HG02759 (cell line): ENCODE measurements at regions not wholly inside any gene's neighbourhood (a gene's known extent, or its start where the extent isn't known, plus 50 kb on each side); places are given as distances from the start of the nearest gene placed in this dataset.
"Not testable (repeated sequence)": the region's sequence is repeated elsewhere in the genome, so short reads cannot be mapped to it uniquely, and the experiment has no call there.

Source experiments
- ATAC-seq: cut with Tn5 transposase; IDR thresholded peaks from one replicate; pipeline ENCODE4 v1.9.1; 2021; ENCODE audit warnings: mild to moderate bottlenecking, moderate library complexity; ENCODE audit not compliant: unreplicated experiment

DNA sequence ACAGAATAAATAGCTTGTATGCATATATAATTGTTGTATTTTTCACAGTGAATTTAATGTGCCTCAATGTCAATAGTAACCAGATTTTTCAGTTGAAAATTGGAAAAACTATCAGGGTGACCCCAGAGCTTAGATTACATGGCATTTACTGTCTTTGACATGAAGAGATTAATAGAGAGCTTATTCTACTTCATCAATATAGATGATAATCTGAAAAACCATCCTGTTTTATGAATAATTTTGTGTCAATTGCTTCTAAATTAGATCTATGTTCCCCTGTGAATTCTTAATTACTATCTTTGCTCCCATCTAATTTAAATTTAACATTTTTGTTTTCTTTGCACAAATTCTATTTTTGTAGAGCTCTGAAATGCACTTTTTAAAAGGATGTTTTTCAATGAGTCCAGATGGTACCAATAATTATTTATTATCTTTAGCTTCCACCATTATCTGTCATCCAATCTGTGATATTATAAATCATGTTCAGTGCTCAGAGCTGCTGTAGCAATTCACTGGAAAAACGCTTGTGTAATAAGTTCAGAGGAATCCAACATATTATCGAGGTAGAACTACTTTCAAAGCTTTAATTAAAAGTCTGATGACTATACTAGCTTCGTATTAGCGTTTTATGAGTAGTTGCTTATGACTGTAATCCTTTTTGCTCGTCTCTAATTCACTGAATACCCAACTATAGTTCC is 291.4 kb downstream of the JRKL start:
- ATAC-seq, result no peak

DNA sequence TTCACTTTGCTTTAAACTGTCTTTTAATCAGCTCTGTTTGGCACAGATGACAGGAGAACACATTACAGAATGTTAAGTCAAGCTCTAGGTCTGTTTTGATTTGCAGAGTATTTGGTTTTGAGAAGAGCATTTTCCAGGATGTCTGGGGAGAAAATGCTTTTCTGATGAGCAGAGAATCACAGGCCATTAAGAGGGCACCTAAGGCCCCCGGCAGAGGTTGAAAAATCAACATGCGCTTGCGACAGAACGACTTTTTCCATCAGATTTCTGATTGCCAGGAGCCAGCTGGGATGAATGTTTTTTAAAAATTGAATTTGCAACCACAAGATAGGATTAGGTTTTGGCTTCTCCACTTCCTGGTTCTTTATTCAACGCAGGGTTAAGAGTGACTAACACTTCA is 304.5 kb downstream of the JRKL start:
- ATAC-seq, result no peak

DNA sequence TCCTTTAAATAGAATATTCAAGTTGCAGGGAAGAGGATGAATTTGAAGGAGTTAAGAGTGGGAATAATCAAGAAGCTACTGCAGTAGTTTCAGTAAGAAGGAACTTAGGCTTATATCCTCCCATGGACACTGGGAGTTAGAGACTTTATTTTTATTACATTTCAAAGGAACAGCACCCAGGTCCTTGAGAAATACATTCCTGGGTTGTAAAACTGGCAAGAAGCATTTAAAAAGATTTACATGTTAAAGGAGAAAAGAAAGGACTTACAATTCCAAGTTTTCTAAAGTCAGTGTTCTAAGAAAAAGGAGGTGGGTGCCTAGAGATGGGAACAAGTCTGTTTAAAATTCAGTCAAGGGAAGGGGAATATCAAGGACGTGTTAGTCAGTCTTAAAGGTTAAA is 306.9 kb downstream of the JRKL start:
- ATAC-seq, result no peak

DNA sequence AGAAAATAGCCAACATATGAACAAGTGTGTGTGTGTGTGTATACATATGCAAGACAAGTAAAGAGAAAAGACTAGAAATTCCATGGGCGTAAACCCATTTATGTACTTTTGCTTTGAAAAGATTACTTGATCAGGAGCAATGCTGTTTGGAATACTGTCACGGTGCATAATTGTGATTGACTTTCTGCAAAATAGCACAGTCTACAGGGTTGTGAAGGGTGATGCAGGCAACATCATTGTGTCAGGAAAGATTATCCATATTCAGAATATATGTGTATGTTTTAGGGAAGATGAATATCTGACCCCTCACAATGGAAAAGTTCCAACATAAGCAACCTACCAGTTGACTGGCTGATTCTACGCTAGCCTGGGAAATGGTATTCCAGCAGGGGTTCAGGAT is 307.7 kb downstream of the JRKL start:
- ATAC-seq, result no peak

DNA sequence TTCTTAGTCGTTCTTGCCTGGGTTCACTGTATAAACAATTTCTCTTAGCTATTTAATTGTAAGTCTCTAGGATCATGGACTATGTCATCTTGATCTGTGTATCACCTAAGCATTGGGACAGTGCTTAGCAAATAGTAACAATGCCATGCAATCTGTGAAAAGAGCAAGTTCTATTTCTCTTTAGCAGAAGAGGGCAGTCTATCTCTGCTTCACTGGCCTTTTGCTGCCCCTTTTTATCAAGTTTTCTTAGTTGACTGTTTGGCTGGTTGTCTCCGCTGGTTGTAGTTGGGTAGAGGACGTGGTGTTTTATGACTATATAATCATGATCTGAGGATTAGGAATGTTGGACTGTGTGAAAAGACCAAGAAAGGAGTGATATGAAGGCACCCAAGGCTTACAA is 315.0 kb downstream of the JRKL start:
- ATAC-seq, result no peak

DNA sequence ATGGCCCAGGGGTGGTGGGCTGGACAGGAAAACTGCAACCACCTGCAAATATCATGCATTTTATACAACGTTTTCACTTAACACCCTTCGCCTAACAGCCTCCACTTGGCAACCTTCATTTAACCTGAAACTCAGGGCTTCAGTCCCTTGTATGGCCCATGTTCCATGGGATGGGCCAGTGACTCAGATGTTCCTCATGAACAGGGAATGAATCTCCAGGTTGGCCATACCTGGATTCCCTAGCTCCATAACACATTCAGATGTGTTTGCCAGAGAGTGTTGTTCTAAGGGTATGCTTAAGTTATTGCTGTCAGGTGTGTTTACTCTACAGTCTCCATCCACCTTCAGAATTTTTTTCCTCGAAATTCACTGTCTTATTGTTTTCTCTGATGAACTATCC is 316.9 kb downstream of the JRKL start:
- no peak for ATAC-seq

DNA sequence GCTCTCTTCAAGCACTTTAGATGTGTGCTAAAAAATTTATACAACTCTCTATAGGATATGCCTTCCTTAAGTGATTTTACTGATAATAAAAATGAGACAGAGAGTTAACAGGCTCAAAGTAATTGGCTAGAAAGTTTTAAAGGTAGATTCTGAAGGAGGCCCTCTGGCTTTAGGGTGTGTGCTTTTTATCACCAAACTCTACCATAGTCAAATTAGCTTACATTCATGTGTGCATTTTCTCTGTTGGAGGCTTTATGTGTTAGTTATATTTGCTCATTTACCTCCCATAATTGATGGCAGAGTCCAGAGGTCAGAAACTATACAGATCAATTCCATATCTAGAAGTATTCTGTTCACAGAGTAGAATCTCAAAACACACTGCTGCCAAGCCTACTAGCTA is 317.5 kb downstream of the JRKL start:
- ATAC-seq, result no peak

DNA sequence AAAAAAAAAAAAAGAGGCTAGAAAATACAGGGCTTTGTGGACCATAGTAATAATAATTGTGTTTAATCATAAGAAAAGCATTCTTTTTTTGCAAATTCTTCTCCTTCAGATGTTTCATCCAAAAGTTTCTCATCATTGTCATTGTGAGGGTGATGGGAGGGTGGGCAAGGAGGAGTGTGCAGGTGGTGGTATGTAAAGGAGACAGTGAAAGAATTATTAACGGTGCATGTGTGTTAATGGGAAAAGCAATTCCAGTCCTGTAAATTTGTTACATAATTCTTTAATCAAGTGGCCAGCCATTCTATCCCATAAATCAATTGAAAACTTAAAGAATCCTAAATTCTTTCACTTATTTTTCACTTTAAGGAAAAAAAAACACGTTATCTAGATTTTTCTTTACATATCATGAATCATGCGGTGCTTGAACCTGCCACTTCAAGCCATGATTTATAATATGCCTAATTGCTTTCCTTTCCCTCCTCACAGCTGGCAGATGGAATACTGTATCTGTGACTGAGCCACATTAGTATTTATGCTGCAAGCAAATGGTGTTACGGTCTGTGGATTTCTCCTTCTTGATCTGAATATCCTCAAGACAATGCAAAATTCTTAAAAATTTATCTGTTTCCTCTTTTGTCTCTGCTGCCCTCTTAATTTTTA is 318.5 kb downstream of the JRKL start:
- no peak for ATAC-seq

DNA sequence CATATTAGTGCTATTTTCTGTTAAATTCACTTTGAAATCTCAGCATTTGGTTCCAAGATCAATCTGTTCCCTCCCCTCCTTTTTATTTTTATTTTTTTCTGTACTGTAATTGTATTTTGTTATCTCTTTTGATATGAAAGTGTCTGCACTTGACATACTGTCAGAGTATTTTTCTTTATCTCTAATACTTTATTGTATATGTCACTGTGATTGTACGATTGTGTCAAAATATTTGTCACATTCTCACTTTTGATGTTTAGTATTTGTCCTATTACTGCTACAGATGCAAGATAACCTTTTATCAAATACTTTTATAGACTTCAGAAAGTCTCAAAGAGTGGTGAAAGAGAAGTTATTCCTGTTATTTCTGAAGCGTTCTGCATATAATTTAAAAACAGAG is 323.5 kb downstream of the JRKL start:
- ATAC-seq, result no peak

DNA sequence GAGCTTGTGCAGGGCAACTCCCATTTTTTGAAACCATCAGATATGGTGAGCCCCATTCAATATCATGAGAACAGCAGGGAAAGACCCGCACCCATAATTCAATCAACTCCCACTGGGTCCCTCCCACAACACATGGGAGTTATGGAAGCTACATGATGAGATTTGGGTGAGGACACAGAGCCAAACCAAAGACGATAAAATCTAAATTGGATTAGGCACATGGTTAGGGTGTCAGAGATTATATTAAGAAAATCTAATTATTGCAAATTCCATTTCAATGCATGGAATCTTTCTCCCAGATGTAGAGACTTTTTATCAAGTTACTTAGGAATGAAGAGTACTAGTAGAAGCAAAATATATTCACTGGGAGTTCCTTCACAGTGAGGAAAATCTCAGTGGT is 324.9 kb downstream of the JRKL start:
- no peak for ATAC-seq

DNA sequence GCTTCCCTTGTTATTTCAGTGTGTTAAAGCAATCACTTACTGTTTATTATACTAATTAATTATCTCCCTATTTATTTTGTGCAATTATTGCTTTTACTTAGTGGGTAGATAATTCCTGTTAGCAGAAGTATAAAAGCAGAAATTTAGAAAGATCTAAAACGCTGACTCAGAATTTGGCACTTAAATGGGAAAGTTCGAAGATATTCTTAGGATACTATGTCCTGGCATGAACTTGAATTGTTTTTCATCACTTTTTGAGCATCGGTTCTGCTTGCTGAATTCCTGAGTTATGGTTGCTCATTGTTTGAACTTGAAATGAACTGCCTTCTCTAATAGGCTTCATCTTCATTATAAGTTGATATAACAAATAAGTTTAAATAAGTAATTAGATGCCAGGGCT is 325.4 kb downstream of the JRKL start:
- no peak for ATAC-seq

DNA sequence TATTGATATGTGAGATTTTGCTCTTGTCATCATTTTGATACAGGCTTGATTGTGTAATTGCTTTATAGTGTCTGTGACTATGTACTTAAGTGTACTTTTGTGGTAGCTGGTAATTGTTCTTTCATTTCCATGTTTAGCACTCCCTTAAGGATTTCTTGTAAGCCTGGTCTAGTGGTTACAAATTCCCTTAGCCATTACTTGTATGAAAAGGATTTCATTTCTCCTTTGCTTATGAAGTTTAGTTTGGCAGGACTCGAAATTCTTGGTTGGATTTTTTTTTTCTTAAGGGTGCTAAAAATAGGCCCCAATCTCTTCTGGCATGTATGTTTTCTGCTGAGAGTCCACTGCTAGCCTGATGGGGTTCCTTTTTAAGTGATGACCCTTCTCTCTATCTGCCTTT is 346.8 kb downstream of the JRKL start:
- no peak for ATAC-seq

DNA sequence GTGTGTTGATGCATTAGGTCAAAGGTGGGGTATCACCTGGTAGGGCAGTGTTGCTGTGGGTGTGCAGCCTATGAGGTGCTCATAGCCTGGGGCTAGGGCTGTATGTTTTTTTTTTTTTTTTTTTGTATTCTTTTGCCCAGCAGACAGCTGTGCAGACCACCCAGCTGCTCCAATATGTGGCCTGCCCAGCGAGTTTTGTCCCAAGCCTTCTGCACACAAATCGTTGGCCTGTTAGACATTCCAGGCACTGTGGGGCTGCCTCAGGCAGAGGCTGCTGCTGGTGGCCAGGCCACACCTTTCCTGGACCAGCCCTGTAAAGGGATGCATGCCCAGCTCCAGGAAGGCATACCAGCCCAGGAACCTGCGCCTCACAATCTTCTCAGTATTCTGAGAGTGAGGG is 348.5 kb downstream of the JRKL start:
- no peak for ATAC-seq

DNA sequence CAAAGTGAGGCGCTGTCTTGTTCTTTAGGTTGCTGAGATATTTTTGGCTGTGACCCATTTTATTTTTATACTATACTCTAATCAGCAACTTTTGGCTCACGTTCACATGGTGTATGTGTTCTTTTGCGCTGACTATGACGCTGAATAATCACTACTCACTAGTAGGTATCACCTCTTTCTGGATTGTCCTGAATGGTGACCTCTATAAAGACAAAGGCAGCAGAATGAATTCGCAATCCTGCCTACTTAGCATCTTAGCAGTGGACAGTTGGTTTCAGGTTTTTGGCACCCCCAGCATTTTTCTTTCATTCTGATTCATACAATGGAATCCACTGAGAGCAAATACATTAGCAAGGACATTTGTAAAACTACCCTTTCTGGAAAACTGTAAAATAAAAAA is 351.3 kb downstream of the JRKL start:
- ATAC-seq, result no peak

DNA sequence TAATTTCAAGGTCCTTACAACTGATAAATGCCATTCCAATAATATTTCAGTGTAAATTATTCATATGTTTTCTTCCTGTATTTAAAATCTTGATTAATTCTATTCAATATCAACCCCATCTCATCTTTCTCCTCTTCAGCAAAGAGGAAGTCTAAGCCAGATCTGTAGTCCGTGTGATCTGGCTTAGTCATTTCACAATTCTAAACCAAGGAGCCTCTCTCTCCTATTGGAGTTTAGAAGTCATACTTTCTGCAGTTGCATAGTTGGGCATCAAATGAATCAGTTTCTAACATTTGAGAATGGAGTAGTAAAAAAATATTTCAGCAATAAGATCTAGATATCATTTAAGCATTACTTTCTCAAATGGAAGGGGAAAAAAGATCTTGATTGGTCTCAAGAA is 354.9 kb downstream of the JRKL start:
- ATAC-seq, result no peak

DNA sequence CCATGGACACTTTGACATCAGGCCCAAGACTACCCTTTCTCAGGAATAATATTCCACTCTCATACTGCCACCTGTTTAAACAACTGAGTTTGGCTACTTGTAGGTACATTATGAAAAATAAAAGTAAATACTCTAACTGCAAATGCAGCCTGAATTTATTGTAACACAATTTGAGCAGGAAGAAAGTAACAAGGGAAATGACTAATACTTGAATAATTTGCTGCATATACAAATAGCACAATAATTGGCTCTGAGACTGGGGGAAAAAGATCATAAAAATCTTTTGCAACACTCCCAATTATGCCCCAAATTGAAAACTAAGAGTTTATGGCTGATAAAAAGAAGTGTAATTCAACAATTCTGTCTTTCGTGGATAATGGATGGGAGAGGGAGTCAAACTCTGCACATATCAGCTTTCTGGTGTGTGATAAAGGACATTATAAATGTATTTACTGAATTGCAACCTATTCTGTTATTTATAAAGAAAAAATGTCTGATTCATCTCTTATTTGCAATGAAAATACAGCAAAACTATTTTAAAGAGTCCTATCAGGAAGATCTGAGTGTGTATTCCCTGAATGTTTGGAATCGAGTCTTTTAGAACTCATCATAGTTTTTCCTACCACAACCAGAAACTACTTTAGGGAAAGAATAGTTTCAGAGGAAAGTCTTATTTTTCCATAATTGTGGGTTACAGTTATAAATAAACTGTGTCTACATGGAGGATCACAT is 359.0 kb downstream of the JRKL start:
- ATAC-seq, result no peak

DNA sequence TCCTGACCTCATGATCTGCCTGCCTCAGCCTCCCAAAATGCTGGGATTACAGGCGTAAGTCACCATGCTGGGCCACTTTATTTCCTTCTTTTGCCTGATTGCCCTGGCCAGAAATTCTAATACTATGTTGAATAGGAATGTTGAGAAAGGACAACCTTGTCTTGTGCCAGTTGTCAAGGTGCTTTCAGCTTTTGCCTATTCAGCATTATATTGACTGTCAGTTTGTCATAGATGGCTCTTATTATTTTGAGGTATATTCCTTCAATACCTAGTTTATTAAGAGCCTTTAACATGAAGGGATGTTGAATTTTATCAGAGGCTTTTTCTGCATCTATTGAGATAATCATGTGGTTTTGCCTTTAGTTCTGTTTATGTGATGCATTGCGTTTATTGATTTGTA is 362.0 kb downstream of the JRKL start:
- ATAC-seq, result not testable (repeated sequence)

DNA sequence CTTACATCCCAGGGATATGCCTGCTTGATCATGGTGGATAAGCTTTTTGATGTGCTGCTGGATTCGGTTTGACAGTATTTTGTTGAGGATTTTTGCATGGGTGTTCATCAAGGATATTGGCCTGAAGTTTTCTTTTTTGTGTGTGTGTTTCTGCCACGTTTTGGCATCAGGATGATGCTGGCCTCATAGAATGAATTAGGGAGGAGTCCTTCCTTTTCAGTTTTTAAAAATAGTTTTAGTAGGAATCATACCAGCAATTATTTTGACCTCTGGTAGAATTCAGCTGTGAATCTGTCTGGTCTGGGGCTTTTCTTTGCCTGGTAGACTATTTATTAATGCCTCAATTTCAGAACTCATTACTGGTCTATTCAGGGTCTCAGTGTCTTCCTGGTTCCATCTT is 362.4 kb downstream of the JRKL start:
- no peak for ATAC-seq

DNA sequence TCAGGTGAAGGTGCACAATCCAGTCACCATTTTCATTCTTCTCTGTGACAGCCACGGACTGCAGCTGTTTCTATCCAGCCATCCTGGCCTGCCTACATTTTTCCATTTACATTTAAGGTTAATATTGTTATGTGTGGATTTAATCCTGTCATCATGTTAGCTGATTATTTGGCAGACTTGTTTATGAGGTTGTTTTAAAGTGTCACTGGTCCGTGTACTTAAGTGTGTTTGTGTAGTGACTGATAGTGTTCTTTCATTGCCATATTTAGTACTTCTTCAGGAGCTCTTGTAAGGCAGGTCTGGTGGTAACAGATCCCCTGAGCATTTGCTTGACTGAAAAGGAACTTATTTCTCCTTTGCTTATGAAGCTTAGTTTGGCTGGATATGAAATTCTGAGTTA is 364.2 kb downstream of the JRKL start:
- ATAC-seq, result no peak

DNA sequence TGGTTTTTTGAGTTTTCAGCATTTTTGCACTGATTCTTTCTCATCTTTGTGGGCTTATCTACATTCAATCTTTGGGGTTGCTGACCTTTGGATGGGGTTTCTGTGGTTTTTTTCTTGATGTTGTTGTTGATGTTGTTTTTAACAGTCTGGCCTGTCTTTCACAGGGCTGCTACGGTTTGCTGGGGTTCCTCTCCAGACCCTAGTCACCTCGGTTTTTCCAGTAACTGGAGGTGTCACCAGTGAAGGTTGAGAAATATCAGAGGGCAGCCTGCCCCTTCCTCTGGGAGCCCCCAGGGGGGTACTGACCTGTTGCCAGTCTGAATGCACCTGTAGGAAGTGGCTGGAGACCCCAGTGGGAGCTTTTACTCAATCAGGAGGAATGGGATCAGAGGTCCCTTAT is 365.4 kb downstream of the JRKL start:
- ATAC-seq, result no peak

DNA sequence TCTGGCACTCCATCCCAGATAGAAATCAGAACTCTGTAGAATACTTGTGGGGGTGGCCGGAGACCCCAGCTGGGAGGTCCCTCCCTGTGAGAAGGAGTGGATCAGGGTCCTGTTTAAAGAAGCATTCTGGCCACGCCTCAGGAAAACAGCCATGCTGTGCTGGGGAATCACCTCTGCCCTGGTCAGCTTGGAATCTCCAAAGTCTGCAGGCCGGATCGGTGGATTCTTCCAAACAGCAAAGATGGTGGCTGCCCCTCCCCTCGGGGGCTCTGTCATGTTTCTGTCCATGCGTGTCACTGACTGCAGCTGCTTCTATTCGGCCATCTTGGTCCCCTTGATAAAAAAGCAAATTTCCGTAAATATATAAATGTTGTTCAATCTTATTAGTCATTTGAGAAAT is 365.9 kb downstream of the JRKL start:
- ATAC-seq, result no peak

DNA sequence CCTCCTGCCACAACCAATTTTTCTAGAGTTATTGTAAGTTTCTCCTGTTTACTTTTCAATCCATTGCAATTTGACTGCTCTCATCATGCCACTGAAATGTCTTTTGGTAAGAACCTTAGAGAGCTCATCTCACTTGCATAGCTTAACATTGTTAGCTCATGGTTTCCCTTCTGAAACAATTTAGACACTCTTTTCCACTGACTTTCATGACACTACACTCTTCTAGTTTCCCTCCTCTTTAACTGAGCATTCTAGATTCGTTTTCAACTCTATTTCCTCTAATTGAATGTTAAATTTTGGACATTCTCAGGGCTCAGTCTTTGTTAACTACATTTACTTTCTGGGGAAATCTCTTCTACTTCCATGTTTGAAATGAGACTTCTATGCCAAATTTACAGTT is 369.1 kb downstream of the JRKL start:
- ATAC-seq, result no peak
